8988T (cell line): ENCODE measurements at regions not wholly inside any gene's neighbourhood (a gene's known extent, or its start where the extent isn't known, plus 50 kb on each side); places are given as distances from the start of the nearest gene placed in this dataset.

Experiments used
- DNase-seq: peaks from one replicate; pipeline ENCODE4 v3.0.0; 2011

DNA sequence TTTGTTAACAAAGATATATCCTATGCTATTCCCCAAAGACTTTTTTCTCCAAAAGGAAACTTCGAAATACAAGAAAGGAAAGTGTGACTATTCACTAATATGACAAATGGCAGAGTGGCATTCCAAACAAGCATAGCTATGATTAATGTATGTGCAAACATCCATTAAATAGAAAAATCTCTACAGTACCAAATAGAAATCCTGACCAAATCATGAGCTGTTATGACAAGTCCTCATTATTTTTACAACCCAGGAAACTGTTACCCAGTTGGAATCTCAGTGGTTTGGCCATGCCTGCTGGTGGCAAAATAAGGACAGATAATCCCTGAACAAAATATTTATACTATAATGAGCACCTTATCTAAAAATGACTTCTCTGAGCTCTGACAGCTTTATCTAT, 202.1 kb downstream of the SEC23A start:
- DNase-seq: no peak

- DNase-seq: no peak
Observed at GRCh38 chr14:38887696-38888095, 215.3 kb downstream of the SEC23A start.

GRCh38 chr14:38884109-38884508, 218.9 kb downstream of the SEC23A start:
- DNase-seq: no peak

DNA sequence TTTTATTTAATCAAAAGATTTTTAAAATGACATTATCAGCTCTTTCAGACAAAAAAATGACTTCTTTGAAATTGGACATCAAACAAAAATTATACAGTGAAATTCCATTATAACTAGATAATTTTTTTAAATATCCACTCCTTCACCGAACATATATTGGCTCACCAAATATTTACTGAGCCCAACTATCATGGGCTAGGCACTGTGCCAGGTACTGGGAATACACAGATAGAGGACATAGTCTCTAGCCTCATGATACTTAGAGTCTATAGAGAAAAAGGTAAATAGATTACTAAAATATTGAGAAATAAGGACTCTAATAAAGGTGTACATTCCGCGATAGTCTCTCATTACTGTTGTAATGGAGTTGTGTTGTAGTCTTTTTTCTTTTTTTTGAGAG, 219.9 kb downstream of the SEC23A start:
- DNase-seq: no peak

- DNase-seq: no peak
Observed at GRCh38 chr14:38882533-38882932, 220.5 kb downstream of the SEC23A start.

DNA sequence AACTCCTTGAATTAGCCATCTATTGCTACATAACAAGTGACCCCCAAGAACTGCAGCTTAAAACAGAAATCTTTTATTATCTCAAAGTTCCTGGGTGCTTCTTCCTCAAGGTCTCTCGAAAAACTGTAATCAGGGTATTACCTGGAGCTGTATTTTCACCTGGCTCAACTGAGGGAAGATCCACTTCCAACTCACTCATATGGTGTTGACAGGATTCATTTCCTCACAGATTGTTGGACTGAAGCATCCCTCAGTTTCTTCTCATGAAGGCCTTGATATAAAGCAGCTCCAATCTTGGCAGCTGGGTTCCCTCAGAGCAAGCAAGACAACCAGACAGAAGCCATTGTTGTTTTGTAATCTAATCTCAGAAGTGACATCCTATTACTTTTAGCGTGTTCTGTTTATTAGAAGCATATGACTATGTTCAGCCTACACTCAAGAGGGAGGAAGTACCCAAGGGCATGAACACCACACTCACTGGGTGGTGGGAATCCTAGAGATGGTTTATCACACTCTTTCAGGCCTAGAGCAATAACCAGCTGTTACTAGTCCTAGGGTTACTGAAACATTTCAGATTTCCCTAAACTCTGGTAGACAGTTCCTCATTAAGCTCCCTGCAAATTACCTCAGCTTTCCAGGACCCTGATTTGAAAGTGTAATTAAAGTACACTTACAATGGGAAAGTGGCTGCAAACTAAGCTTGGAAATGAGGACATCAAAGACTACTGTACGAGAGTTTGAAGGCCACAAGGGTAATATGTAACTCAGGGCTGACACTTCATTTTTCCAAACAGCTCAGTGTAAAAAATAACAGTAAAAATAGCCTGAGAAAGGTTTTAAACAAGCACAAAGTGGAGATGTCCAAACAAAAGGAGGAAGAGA, 222.2 kb downstream of the SEC23A start:
- DNase-seq: no peak

DNA sequence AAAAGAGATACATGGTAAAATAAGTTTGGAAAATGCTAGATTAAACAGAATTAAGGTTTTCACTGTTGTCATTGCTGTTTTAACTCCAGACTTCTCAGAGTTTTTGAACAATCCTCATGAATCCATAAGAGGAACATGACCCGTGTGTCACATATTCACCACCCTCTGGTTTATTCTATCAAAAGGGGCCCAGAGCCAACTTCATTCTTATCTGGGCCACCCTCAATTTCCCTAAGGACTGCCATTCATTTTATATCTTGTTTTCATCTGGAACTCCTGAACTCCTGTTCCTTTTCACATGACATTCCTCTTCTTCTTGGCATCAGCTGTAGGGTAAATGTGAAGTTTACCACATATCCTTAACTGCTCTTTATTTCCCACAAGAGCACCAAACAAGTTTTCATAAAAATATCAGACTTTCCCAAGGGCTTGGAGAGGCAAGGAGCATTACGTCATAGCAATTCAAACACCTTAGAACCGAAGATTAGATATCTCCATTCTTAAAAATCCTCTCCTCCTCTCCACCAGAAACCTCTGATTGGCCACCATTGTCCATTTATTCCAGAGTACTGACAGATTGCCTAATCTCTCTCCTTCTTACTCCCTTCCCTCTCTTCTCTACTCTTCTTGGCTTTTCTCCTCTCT, 225.2 kb downstream of the SEC23A start:
- DNase-seq: no peak

DNA sequence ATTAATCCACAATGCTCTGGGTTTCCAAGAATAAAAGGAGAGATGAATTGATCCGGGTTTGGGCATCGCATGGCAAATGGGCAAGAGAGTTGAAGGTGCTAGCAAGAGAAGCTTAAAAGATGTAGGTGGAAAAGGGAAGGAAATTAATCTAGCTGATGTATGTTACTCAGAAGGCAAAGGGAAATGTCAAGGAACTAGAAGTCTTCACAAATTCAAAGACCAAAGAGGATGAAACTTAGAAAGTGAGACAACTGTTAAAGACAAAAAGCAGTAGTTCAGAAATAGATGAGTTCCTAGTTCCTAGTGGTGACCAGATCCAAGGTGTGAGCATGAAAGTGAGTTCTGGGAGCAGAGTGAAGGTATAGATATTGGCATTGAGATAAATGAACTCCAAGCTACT, 228.3 kb downstream of the SEC23A start:
- no peak for DNase-seq

GRCh38 chr14:38873941-38874612, 229.0 kb downstream of the SEC23A start:
- DNase-seq: no peak

GRCh38 chr14:38870296-38870836, 232.7 kb downstream of the SEC23A start:
- DNase-seq: no peak

GRCh38 chr14:38868399-38869290, 234.4 kb downstream of the SEC23A start:
- no peak for DNase-seq

DNA sequence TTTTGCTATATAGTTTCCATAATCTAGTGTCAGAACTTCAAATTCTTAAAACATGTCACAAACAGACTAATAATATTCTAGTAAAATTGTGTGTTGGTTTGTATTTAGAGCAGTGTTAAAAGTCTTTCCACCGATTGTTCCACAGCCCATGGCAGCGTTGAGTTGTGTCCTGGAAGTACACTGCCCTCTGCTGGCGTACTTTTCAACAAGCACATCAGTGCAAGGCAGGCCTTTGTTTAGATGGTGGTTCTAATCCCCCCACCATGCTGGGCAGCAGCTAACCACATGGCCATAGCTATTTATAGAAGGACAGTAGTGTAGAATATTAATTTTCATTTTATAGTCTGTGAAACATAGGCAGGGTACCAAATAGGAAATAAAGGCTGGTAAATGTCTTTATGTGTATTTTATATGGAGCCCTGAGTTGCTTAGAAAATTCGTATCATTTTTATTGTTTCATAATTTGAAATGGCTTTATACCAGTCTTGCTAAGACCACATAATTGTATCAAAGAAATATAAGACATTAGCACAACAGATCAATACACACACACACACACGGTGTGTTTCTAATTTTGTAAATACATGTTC, 235.4 kb downstream of the SEC23A start:
- no peak for DNase-seq

GRCh38 chr14:38866461-38866860, 236.6 kb downstream of the SEC23A start:
- DNase-seq: no peak

- DNase-seq: no peak
Observed at GRCh38 chr14:38862366-38862765, 240.7 kb downstream of the SEC23A start.

GRCh38 chr14:38860530-38860929, 242.5 kb downstream of the SEC23A start:
- no peak for DNase-seq

DNA sequence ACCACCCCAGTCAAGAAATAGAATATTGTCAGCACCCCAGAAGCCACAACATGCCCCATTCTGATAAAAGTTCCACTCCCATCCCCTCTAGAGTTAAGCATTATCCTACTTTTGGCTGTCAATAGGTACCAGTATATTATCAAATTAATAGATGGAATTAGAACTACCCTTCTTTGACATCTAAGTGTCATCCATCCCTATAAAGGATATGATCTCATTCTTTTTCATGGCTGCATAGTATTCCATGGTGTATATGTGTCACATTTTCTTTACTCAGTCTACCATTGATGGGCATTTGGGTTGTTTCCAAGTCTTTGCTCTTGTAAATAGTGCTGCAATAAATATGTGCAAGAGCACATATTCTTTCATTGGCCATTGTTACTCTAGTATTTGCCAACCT, 246.2 kb downstream of the SEC23A start:
- no peak for DNase-seq

DNA sequence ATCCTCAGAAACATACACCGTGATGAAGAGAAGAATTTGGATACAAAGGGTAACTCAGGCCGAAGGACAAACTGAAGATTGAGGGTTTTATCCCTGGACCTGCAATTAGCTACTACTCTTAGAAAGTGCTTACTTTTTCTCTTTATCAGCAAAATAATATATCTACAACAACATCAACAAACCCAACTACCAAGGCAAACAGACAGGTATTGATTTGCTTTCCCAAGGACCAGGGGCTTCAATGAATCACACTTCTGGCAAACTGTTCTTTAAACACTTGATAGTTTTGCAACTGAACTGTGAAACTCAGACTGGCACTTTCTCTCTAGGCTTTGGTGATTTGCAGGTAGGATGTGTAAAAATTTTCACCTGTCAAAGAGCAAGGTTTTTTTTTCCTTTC, 247.5 kb downstream of the SEC23A start:
- DNase-seq: no peak

DNA sequence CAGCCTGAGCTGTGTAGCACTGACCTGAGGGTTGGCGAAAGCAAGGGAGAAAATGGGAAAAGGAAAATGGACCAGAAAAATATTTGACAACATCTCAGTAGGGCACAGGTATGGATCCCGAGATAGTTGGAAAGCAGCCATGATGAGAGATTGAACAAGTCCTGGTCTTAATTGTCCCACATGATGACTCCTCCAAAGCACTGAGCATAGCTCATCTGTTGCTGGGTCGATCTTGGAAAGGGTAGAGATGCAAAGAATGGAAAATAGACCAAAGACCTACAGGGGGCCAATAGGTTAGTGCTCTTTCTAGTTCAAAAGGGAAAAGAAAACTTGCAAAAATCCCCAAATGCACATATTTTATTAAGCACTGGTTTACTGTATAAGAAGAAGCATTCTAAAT, 251.9 kb downstream of the SEC23A start:
- no peak for DNase-seq

DNA sequence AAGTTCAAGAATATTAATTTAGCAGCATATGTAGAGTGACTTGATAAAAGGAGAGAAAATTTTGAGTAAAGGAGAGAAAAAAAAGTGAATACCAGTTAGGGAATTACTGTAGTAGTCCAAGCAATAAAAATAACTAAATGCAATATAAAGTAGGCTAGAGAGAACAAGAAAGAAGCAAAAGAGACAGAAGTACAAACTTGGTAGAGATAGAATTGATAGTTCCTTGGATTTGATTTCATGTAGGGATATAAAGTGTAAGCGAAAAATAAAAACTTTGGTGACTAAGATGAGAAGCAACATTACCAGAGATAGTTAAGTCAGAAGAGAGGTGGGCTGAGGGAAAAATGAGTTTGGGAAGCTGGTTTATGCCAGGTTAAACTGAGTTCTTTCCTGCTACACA, 252.4 kb downstream of the SEC23A start:
- no peak for DNase-seq

DNA sequence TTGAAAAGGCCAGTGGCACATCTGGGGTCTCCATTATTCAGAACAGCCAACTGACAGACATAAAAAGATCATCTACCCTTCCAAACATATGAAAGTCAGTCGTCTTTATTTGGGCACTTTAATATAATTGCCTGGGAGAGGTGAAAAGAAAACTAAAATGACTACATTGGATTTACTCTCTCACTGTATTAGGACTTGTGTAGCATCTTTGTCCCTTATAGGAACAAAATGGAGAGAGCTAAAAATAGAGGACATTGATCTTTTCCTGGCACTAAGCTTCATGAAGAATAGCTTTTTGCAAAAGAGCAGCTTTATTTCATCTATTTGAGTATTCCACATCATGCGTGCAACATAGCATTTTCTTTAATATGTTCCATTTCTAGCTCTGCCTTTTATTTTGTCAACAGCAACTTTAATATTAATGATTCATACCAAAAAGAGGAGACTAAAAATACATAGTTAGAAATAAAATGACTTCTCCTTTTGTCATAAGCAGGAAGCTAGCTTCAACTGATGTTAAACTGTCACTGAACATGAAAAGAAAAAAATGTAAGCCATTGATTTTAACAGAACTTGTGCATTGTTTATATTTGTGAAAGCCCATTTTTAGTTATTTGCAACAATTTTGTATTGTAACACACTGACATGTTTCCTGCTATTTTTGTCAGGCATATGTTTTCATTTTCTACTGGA, 254.6 kb downstream of the SEC23A start:
- no peak for DNase-seq

- no peak for DNase-seq
Observed at GRCh38 chr14:38847161-38847560, 255.9 kb downstream of the SEC23A start.
